Left ventricle myocardium inferior (tissue), 1 donor: ENCODE measurements at regions not wholly inside any gene's neighbourhood (a gene's known extent, or its start where the extent isn't known, plus 50 kb on each side); places are given as distances from the start of the nearest gene placed in this dataset.

Source experiments
- DNase-seq: peaks from one replicate; pipeline ENCODE4 v3.0.0-alpha.2; 2020
- H3K27ac ChIP-seq: fragments of 200-600 bp; replicated peaks from 2 replicates; pipeline ENCODE4 v1.8.0; 2021
- H3K27me3 ChIP-seq: fragments of 200-600 bp; 2 replicates; pipeline ENCODE4 v1.8.0; 2021; ENCODE audit warnings: low read depth
- H3K36me3 ChIP-seq: fragments of 200-600 bp; 2 replicates; pipeline ENCODE4 v1.8.0; 2021
- H3K4me1 ChIP-seq: fragments of 200-600 bp; 2 replicates; pipeline ENCODE4 v1.8.0; 2021
- H3K4me3 ChIP-seq: fragments of 200-600 bp; 2 replicates; pipeline ENCODE4 v1.8.0; 2021; ENCODE audit warnings: mild to moderate bottlenecking, moderate library complexity
- H3K9me3 ChIP-seq: fragments of 200-600 bp; replicated peaks from 2 replicates; pipeline ENCODE4 v1.8.0; 2021
- intact Hi-C: fragments of 100-400 bp; cut with micrococcal nuclease; formaldehyde crosslinking; loops from one replicate; pipeline ENCODE4 v1.11.0; 2022
- TF ChIP-seq, protein P1 (sequence below): fragments of 200-600 bp; IDR thresholded peaks from 2 replicates; pipeline ENCODE4 v1.8.0; 2021; ENCODE audit warnings: antibody characterized with exemption, mild to moderate bottlenecking, borderline replicate concordance
- donor health status: DM: no; HTN: yes; CAD: no; lungs with severe emphysema.

DNA sequence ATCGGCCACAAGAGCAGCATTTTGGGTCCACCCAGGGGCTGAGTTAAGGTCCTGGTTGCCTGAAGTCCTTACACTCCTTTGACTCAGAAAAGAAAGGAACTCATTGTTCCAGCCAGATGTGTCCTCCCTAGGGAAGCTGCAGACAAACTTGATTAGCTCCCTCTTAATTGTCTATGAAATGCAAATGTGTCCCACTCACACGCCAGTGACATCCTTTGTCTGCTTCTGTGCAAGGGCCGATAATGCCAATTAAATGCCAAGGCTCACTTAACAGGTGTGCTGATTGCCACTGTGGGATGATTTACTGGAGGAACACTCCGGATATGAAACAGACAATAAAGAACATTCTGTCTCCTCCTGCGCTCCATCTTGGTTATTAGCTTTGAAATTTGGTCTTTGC is 332.9 kb upstream of the CPEB2 start:
- Histone ChIP-seq H3K27me3 (no peaks in the 10 kb centered on the region), H3K27ac (no peak overlapping the region), H3K36me3 (no peaks in the 10 kb centered on the region), H3K4me3 (no peak overlapping the region), H3K4me1 (no peaks in the 10 kb centered on the region), H3K9me3 (peaks cover 9% of the 10 kb centered on the region)
- no peak for DNase-seq
- TF ChIP-seq, protein P1, sequence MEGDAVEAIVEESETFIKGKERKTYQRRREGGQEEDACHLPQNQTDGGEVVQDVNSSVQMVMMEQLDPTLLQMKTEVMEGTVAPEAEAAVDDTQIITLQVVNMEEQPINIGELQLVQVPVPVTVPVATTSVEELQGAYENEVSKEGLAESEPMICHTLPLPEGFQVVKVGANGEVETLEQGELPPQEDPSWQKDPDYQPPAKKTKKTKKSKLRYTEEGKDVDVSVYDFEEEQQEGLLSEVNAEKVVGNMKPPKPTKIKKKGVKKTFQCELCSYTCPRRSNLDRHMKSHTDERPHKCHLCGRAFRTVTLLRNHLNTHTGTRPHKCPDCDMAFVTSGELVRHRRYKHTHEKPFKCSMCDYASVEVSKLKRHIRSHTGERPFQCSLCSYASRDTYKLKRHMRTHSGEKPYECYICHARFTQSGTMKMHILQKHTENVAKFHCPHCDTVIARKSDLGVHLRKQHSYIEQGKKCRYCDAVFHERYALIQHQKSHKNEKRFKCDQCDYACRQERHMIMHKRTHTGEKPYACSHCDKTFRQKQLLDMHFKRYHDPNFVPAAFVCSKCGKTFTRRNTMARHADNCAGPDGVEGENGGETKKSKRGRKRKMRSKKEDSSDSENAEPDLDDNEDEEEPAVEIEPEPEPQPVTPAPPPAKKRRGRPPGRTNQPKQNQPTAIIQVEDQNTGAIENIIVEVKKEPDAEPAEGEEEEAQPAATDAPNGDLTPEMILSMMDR = no peak
- intact Hi-C loops = no loop called here

DNA sequence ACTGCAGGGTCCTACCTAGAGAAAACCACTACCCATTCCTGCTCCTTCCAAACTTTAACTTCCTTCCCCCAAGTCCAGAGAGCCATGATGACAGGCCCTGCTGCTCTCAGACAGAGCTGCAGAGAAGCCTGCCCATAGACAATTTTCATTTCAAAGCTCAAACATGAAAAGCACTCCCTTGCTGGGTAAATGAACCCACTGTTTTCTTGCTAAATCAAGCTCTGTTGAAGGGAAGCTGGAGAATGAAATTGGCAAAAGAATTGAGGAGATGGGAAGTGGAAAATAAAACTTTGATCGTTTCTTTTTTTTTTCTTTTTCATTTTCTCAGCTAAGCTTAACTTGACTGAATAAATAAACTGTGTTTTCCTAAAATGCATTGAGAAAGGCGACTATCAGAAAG is 331.1 kb upstream of the CPEB2 start:
- no peak for DNase-seq
- Histone ChIP-seq H3K4me3 (no peak overlapping the region), H3K4me1 (no peaks in the 10 kb centered on the region), H3K36me3 (no peaks in the 10 kb centered on the region), H3K27ac (no peak overlapping the region), H3K27me3 (no peaks in the 10 kb centered on the region), H3K9me3 (peaks cover 5% of the 10 kb centered on the region)
- intact Hi-C loops = no loop called here
- TF ChIP-seq, protein P1 = no peak

DNA sequence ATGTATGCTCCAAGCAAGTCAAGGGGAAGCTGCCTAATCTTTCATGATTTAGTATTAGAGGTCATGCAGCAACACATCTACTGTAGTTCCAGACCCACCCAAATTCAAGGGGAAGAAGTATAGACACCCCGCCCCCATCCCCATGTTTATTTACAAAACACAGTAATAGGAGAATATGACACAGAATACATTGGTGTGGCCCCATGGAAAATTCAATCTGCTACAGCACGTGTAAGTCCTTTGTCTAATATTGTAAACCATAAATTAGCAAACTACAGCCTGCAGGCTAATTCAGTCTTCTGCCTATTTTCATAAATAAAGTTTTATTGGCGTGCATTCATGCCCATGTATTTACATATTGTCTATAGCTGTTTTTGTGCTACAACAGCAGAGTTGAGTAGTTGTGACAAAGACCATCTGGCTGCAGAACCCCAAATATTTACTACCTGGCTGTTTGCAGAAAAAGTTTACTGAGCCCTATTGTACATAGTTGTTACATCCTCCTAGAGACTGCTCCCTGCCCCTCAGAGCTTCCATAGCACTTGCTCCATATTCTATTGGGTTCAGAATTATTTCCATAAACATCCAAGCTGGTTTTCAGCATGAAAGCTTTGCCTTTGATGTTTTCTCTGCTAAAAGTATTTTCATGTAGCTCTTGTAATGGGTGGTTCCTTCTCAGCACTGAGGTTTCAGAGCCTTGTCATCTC is 326.8 kb upstream of the CPEB2 start:
- H3K27ac ChIP-seq = no peak overlapping the region
- H3K4me1 ChIP-seq = no peaks in the 10 kb centered on the region

DNA sequence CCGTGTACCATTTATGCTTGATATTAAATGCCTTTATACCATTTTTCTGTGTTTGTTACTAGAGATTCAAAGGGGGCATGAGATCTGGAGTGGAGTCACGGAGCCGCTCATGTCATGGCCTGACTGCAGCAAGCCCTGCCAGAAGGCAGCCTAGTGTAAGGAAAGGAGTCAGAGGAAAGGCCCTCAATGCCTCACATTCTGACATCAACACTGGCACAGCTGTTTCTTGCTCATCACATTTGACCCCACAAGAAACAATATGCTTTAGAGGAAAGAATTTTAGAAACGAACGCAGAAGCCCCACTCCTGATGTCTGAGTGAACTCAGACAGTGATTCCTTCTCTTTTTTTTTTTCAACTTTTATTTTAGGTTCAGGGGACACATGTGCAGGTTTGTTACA is 322.4 kb upstream of the CPEB2 start:
- intact Hi-C loops = no loop called here

More for the DNA sequence above, 326.8 kb upstream of the CPEB2 start:
- no peaks in the 10 kb centered on the region for H3K36me3 ChIP-seq
- intact Hi-C loops = no loop called here
- H3K4me3 ChIP-seq = no peak overlapping the region
- H3K27me3 ChIP-seq = no peaks in the 10 kb centered on the region
- TF ChIP-seq, protein P1 = no peak
- H3K9me3 ChIP-seq = no peaks in the 10 kb centered on the region
- DNase-seq = no peak

DNA sequence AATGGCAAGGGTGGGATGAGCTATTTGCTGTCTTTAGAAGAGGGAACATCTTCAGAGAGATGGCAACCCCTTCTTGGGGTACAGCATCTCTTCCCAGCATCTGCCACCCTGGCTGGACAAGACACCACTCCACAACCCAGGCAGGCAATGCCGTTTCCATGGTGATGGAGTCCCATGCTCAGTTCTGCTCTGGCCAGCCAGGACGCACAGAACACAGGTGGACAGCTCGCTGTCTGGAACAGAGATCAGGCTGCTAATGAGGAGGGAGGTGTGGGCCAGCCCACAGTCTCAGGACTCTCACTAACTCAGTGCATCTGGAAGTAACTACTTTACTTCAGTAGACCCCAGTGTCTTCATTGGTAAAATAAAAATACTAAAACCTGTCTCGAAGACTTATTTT is 321.0 kb upstream of the CPEB2 start:
- Histone ChIP-seq H3K4me1 (no peaks in the 10 kb centered on the region), H3K36me3 (no peaks in the 10 kb centered on the region), H3K27ac (no peak overlapping the region), H3K9me3 (peaks cover 12% of the 10 kb centered on the region), H3K4me3 (no peak overlapping the region), H3K27me3 (no peaks in the 10 kb centered on the region)
- TF ChIP-seq, protein P1 = no peak
- intact Hi-C loops = no loop called here
- no peak for DNase-seq

More for the DNA sequence above, 322.4 kb upstream of the CPEB2 start:
- no peak overlapping the region for H3K27ac ChIP-seq
- DNase-seq = no peak
- H3K4me3 ChIP-seq = no peak overlapping the region
- no peaks in the 10 kb centered on the region for H3K27me3 ChIP-seq
- H3K4me1 ChIP-seq = no peaks in the 10 kb centered on the region
- TF ChIP-seq, protein P1 = no peak
- no peaks in the 10 kb centered on the region for H3K36me3 ChIP-seq
- peaks cover 12% of the 10 kb centered on the region for H3K9me3 ChIP-seq
